HG03175 (cell line): ENCODE measurements at regions not wholly inside any gene's neighbourhood (a gene's known extent, or its start where the extent isn't known, plus 50 kb on each side); places are given as distances from the start of the nearest gene placed in this dataset.

ENCODE experiments used
- ATAC-seq: cut with Tn5 transposase; IDR thresholded peaks from one replicate; pipeline ENCODE4 v1.9.1; 2021; ENCODE audit warnings: mild to moderate bottlenecking, moderate library complexity; ENCODE audit not compliant: unreplicated experiment

DNA sequence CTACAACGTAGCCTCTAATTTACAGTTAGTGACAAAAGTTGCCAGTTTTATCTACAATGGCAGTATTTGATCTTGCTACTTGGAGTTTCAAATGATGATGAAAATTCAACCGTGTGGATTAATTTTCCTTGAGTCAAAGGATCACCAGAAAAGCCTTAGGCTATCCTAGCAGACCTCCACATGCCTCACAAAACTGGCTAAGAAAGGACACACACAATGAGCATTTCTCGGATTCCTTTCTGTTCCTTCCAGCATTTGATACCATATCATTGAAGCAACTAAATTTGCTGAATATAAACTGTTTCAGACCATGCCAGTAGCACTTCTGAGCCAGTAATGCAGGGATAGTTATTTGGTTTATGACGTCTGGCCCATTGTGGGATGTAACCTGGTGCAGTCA is 587.4 kb upstream of the MDFIC2 start:
- ATAC-seq: no peak

- ATAC-seq: no peak
Observed at GRCh38 chr3:70890020-70890394, 577.6 kb upstream of the MDFIC2 start.

DNA sequence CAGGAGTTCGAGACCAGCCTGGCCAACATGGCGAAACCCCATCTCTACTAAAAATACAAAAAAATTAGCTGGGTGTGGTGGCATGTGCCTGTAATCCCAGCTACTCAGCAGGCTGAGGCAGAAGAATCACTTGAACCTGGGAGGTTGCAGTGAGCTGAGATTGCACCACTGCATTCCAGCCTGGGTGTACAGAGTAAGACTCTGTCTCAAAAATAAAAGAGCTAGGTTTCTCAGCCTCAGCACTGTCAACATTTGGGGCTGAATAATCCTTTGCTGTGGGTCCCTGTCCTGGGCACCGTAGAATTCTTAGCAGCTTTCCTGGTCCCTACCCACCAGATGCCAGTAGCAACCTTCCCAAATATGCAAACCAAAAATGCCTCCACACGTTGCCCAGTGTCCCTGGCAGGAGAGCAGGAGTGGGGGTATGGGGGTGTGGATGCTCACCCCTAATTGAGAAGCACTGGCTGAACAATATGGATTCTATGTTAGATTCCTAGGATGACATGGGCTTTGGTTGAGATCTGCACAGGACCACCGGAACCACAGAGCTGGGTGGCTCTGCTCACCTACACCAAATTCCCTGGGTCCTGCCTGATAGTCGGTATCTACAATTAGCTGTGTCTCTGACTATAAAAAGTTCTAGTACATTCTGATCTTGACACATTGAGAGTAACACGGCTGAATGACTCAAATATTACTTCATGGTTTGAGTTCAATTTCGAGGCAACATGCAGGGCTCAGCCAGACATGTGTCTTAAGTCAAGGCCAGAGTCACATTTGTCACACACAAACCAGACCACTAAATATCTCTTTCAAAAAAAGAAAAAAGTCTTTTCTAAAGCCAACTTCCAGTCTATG is 577.0 kb upstream of the MDFIC2 start:
- no peak for ATAC-seq

DNA sequence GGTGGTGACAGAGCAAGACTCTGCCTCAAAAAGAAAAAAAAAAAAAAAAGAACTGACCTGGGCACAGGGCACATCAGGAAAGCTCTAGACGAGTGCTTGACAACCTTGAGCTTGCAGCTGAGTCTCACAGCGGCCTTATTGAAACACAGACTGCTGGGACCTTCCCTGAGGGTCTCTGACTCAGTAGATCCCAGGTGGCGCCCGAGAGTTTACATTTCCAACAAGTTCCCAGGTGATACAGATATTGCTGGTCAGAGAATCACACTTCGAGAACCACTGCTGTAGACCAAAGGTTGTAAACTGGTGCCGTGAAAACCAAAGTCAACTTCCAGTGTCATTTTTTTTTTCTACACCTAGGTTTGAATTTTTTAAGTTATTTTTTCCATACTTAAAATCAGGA is 573.2 kb upstream of the MDFIC2 start:
- ATAC-seq: no peak

GRCh38 chr3:70882104-70882503 is 569.7 kb upstream of the MDFIC2 start:
- no peak for ATAC-seq

DNA sequence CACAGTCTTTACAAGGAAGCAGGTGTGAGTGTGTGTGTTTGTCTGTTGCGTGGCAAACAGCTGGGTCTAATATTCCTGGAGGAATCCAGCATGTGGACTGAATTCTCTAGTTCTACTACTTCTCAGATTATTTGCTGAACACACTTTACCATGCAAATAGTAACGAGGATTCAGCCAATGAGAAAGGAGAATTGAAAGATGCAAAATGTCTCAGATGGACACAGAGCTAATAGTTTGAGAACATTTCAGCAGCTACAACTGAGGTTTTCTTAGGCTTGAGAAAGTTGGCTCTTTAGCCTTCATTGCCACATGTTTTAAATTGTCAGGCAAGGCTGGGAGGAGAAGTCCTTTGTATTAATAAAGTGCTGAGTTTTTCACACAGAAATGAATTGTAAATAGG is 568.0 kb upstream of the MDFIC2 start:
- ATAC-seq: no peak

- ATAC-seq: no peak
Observed at GRCh38 chr3:70876154-70876553, 563.7 kb upstream of the MDFIC2 start.

DNA sequence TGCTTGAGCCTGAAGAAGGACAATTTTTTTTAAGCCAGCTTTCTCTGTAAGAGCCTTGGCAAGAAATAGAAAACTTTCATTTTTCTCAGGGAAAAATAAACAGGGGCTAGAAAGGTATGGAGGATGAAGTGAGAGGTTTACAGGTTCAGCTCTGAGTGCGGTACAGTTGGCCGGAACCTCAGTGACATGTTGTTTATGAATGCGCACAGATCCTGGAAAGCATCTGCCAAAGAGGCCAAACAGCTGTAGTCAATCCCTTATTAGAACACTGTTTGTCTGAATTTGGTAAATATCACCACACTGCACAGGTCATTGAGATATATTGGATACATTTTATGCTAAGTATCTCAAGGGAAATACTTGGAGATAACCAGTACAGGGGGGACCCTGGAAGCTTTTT is 561.8 kb upstream of the MDFIC2 start:
- ATAC-seq: no peak

DNA sequence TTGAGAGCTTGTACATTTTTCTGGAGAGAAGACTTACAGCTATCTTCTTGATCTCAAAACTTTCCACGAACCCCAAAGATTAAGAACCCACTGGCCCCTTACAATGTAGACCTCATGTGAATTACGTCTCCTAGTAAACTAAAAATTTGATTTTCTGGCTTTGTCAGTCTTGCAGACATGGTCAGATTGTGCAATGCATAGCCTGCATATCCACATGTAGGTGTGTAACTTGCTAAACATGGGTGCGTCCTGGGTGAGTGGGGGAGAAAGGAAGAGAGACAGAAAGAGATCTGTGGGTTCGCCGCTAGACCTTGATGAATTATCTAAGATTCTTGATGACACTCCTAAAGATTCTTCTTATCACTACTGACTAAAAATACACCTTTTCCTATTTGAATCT is 561.2 kb upstream of the MDFIC2 start:
- ATAC-seq: no peak

DNA sequence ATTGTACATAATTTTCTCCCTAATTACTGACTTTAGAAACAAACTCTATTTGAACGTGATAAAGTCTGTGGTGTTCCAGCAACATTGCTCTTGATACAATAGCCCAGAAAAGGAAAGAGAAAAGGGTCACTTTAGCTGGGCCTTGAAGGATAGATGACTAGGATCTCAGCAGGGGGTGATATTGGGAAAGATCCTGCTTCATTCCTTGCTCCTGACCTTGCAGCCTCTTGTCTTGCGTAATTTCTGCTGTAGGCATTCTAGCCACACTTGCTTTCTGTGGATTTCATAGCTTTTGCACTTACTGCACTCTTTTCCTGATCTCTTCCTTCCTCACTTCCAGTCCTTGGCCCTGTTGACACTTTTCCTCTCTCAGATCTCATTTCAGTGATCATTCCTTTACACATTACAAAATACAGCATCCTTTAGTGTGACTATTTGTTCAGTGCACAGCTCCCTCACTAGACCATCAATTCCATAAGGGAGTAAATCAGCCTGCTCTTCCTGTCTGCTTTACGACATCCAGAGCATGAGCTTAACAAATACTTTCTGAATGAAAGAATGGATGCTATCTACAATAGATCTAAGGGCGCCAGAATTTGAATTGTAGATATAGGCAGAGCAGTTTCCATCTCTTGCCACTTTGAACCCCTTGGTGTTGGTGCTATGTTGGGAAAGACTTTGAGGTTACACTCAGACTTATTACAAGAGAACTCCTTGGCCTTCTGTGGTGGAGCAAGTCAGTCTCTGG is 559.6 kb upstream of the MDFIC2 start:
- ATAC-seq: no peak

GRCh38 chr3:70870576-70870975 is 558.1 kb upstream of the MDFIC2 start:
- no peak for ATAC-seq

- no peak for ATAC-seq
Observed at GRCh38 chr3:70868561-70868960, 556.1 kb upstream of the MDFIC2 start.

- ATAC-seq: no peak
Observed at GRCh38 chr3:70863049-70863448, 550.6 kb upstream of the MDFIC2 start.

DNA sequence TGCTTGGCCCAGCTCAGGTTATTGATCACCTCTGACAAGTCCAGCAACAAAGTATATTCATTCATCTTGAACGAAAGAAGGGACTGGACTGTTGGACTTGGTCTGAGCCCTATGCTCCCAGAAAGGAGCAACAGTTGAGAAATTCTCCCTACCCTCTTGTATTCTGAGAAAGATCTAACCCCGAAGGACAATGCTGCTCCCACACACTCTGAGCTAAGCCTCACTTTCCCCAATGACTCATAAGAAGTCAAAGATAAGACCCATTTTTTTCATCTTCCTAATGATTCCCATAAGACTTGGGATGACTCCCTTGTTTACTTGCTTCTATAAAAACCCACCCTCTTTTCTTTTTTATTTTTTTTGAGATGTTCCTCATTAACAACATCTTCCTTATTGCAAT is 549.4 kb upstream of the MDFIC2 start:
- no peak for ATAC-seq

GRCh38 chr3:70861234-70861633 is 548.8 kb upstream of the MDFIC2 start:
- no peak for ATAC-seq

GRCh38 chr3:70857916-70858315 is 545.5 kb upstream of the MDFIC2 start:
- no peak for ATAC-seq

GRCh38 chr3:70856414-70857162 is 544.1 kb upstream of the MDFIC2 start:
- ATAC-seq: peak; percentile 44

DNA sequence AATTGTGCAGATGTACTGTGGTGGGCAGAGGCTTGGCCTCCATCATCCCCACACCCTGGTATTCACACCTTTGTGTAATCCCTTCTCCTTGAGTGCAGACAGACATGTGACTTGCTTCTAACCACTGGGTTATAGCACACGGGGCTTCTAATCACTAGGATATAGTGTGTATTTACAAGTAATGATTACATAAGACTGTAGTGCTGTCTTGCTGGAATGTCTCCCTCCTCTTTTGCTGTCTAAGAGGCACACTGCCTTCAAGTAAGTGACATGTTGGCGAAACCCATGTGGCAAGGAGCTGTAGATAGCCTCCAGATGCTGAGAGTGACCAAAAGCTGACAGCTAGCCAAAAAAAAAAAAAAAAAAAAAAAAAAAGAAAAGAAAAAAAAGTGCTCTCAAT is 542.7 kb upstream of the MDFIC2 start:
- ATAC-seq: no peak

DNA sequence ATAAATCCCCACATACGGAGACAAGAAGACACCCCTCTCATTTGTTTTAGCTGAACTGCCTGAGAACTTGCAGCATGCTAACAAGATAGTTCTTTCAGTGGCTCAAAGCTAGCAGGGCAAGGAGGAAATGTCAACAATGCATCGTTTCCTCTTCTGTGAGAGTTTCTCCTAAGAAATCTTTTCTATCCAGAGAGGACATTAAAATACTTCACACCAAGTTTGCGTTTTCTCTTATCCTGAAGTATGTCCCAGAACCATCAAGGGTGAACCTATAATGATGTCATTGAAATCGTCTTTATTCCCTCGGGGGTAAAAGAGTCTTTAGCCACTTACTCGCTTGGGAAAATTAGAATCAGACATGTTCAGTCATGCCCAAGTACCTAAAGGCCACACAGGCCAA is 541.7 kb upstream of the MDFIC2 start:
- ATAC-seq: no peak

GRCh38 chr3:70853161-70853944 is 540.9 kb upstream of the MDFIC2 start:
- no peak for ATAC-seq
